RWPE1 (cell line): ENCODE measurements at regions not wholly inside any gene's neighbourhood (a gene's known extent, or its start where the extent isn't known, plus 50 kb on each side); places are given as distances from the start of the nearest gene placed in this dataset.

ENCODE experiments used
- CTCF ChIA-PET: fragments of 350-600 bp; sonication (Branson Sonifier 250); formaldehyde crosslinking; extraction: SDS; loops from one replicate; lab custom pipeline; 2021; lab: Yijun Ruan, JAX
- POLR2A ChIA-PET: fragments of 400-600 bp; formaldehyde crosslinking; extraction: SDS; loops from one replicate; lab custom pipeline; 2020; ENCODE audit warnings: antibody characterized with exemption; ENCODE audit not compliant: low non-redundant PET; lab: Yijun Ruan, JAX
- DNase-seq: peaks from one replicate; pipeline ENCODE4 v3.0.0; 2012; ENCODE audit warnings: low spot score
- H3K27ac ChIP-seq: fragments of 450-650 bp; 2 replicates; pipeline ENCODE4 v1.5.1; 2017
- CTCF ChIP-seq: fragments of 450-650 bp; conservative IDR thresholded peaks from 2 replicates; pipeline ENCODE4 v1.5.1; 2017; ENCODE audit warnings: low read depth, mild to moderate bottlenecking

- no peak for TF ChIP-seq CTCF
- DNase-seq = no peak
- no peak overlapping the region for H3K27ac ChIP-seq
- POLR2A ChIA-PET = no interaction called here
- CTCF ChIA-PET = interaction anchor here (0.6 to 0.8 kb wide), 2 partner anchors 600 to 792 kb away, joined by 3 to 4 read pairs; no protein-coding TSS in a partner anchor
Observed at GRCh38 chr16:80390046-80390445, 150.7 kb upstream of the DYNLRB2 start.

GRCh38 chr16:80389338-80389737 lies 151.5 kb upstream of the DYNLRB2 start:
- no peak for TF ChIP-seq CTCF
- no peak for DNase-seq
- CTCF ChIA-PET = no interaction called here
- no peak overlapping the region for H3K27ac ChIP-seq
- POLR2A ChIA-PET = no interaction called here

GRCh38 chr16:80387318-80387921 lies 153.4 kb upstream of the DYNLRB2 start:
- DNase-seq = no peak
- no peak for TF ChIP-seq CTCF
- CTCF ChIA-PET = no interaction called here
- H3K27ac ChIP-seq = no peak overlapping the region
- POLR2A ChIA-PET = no interaction called here

GRCh38 chr16:80384862-80385261 lies 155.9 kb upstream of the DYNLRB2 start:
- POLR2A ChIA-PET = no interaction called here
- no peak for DNase-seq

GRCh38 chr16:80380514-80380913 lies 160.3 kb upstream of the DYNLRB2 start:
- DNase-seq = no peak
- H3K27ac ChIP-seq = no peak overlapping the region
- ChIA-PET POLR2A (no interaction called here), CTCF (no interaction called here)
- no peak for TF ChIP-seq CTCF

More at GRCh38 chr16:80384862-80385261, 155.9 kb upstream of the DYNLRB2 start:
- CTCF ChIA-PET = interaction anchor here (0.6 kb wide), 1 partner anchor 535 kb away, joined by 3 read pairs; no protein-coding TSS in a partner anchor
- TF ChIP-seq CTCF = no peak
- H3K27ac ChIP-seq = no peak overlapping the region

- POLR2A ChIA-PET = no interaction called here
- H3K27ac ChIP-seq = no peak overlapping the region
- no peak for TF ChIP-seq CTCF
- CTCF ChIA-PET = interaction anchor here (0.7 kb wide), 1 partner anchor 8 kb away, joined by 3 read pairs; no protein-coding TSS in a partner anchor
- no peak for DNase-seq
Observed at GRCh38 chr16:80377096-80377956, 163.5 kb upstream of the DYNLRB2 start.
